ENCODE measurements at regions not wholly inside any gene's neighbourhood (a gene's known extent, or its start where the extent isn't known, plus 50 kb on each side); places are given as distances from the start of the nearest gene placed in this dataset.

DNA sequence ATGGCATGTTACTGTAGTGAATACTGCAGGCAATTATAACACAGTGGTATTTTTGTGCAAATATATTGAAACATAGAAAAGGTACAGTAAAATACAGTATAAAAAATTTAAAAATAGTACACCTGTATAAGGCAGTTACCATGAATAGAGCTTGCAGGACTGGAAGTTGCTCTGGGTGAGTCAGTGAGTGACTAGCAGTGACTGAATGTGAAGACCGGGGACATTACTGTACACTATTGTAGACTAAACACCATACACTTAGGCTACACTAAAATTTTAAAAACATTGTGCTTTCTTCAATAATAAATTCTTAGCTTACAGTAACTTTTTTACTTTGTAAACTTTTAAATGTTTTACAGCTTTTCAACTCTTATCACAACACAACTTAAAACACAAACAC is 181.7 kb downstream of the GALC start:
- H3K4me1 Mint-ChIP-seq (ENCODE audit: low read depth): no peaks in the 10 kb centered on the region
- ChIA-PET POLR2A (no interaction called here), CTCF (interaction anchor here (1.1 kb wide), 1 partner anchor 85 kb away, joined by 4 read pairs; no protein-coding TSS in a partner anchor)

GRCh38 chr14:87810711-87811110 is 182.3 kb downstream of the GALC start:
- ChIA-PET POLR2A (no interaction called here), CTCF (no interaction called here)
- Mint-ChIP-seq H3K4me1 (ENCODE audit: low read depth) (no peaks in the 10 kb centered on the region), H3K27ac (no peak overlapping the region), H3K27me3 (no peaks in the 10 kb centered on the region), H3K36me3 (no peaks in the 10 kb centered on the region), H3K9me3 (no peaks in the 10 kb centered on the region), H3K4me3 (no peak overlapping the region)
- intact Hi-C loops (cut with micrococcal nuclease): no loop called here
- DNase-seq: peak; percentile 9

More for the DNA sequence above, 181.7 kb downstream of the GALC start:
- H3K4me3 Mint-ChIP-seq: no peak overlapping the region
- no peaks in the 10 kb centered on the region for H3K27me3 Mint-ChIP-seq
- intact Hi-C loops (cut with micrococcal nuclease): no loop called here
- H3K36me3 Mint-ChIP-seq: no peaks in the 10 kb centered on the region
- DNase-seq: no peak
- no peaks in the 10 kb centered on the region for H3K9me3 Mint-ChIP-seq
- no peak overlapping the region for H3K27ac Mint-ChIP-seq

DNA sequence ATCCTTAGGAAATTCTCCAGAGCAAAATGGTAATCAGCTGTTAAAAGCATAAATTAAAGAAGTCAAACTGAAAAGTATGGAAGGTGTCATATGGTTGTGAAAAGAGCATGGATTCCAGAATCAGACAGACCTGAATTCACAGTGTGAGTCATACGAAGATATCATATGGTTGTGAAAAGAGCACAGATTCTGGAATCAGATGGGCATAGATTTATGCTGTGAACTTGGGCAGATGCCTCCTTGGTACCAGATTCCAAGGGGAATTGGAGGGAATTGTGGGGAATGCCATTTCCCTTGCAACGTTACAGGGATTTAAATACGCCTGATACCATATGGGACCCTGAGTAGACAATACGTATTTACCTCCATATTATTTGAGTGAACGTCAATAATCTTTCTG is 183.7 kb downstream of the GALC start:
- H3K27me3 Mint-ChIP-seq: no peaks in the 10 kb centered on the region
- peaks cover 3% of the 10 kb centered on the region for H3K4me1 Mint-ChIP-seq (ENCODE audit: low read depth)
- intact Hi-C loops (cut with micrococcal nuclease): loop anchor here (10.0 kb wide), 1 partner anchor 356 kb away; no protein-coding TSS in a partner anchor
- no peaks in the 10 kb centered on the region for H3K36me3 Mint-ChIP-seq
- ChIA-PET CTCF (no interaction called here), POLR2A (no interaction called here)
- no peak for DNase-seq
- no peaks in the 10 kb centered on the region for H3K9me3 Mint-ChIP-seq
- H3K4me3 Mint-ChIP-seq: no peak overlapping the region
- H3K27ac Mint-ChIP-seq: no peak overlapping the region

DNA sequence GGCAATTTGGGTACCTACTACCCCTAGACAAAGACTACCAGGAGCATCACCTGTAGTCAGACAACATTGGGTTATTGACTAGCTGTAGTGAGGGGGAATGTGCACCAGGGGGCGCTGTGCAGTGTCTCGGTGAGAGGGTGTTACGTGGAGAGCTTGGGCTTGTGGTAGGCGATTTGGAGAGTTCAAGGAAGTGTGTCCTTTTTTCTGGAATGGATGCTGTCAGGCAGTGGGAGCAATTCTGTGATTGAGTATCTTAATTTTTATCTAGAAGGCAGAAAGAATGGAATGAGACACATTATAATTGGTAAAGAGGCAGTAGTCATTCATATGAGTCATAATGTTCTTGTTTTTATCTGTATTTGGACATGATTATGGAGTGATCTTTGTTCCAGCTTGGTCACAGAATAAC is 187.7 kb downstream of the GALC start:
- Mint-ChIP-seq H3K9me3 (no peaks in the 10 kb centered on the region), H3K4me1 (ENCODE audit: low read depth) (peaks cover 3% of the 10 kb centered on the region), H3K27ac (no peak overlapping the region), H3K4me3 (no peak overlapping the region), H3K27me3 (no peaks in the 10 kb centered on the region), H3K36me3 (no peaks in the 10 kb centered on the region)
- ChIA-PET POLR2A (no interaction called here), CTCF (interaction anchor here (0.9 to 6.0 kb wide), 19 partner anchors 10 to 364 kb away, joined by 3 to 105 read pairs (median 6); no protein-coding TSS in a partner anchor)
- DNase-seq: peak; percentile 72
- intact Hi-C loops (cut with micrococcal nuclease): loop anchor here (1.0 to 10.0 kb wide), 3 partner anchors 87 to 359 kb away; no protein-coding TSS in a partner anchor

DNA sequence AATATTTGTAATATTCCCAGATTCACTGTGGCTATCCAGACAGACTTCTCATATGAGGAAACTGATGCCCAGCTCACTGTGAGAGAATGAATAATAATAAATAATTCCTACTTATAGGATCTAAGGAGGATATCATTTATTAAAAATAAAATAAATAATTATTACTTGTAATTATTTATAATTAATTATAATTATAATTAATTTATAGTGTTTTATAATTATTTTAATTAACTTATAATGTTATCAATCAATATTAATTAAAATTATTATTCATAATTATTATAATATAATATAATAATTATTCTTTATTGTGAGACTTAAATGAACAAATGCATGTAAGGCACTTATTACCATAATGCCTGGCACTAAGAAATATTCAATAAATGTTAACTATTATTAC is 192.8 kb downstream of the GALC start:
- ChIA-PET CTCF (interaction anchor here (1.0 kb wide), 1 partner anchor 73 kb away, joined by 3 read pairs; no protein-coding TSS in a partner anchor), POLR2A (no interaction called here)

GRCh38 chr14:87799400-87799799 is 193.6 kb downstream of the GALC start:
- Mint-ChIP-seq H3K27me3 (no peaks in the 10 kb centered on the region), H3K27ac (no peak overlapping the region), H3K4me1 (ENCODE audit: low read depth) (no peaks in the 10 kb centered on the region), H3K4me3 (no peak overlapping the region), H3K9me3 (no peaks in the 10 kb centered on the region), H3K36me3 (no peaks in the 10 kb centered on the region)
- ChIA-PET CTCF (interaction anchor here (0.5 kb wide), 1 partner anchor 755 kb away, joined by 3 read pairs; no protein-coding TSS in a partner anchor), POLR2A (no interaction called here)
- DNase-seq: no peak
- intact Hi-C loops (cut with micrococcal nuclease): no loop called here

More for the DNA sequence above, 192.8 kb downstream of the GALC start:
- Mint-ChIP-seq H3K4me3 (no peak overlapping the region), H3K27ac (no peak overlapping the region), H3K36me3 (no peaks in the 10 kb centered on the region), H3K9me3 (no peaks in the 10 kb centered on the region), H3K27me3 (no peaks in the 10 kb centered on the region), H3K4me1 (ENCODE audit: low read depth) (peaks cover under 1% of the 10 kb centered on the region)
- DNase-seq: no peak
- intact Hi-C loops (cut with micrococcal nuclease): loop anchor here (10.0 kb wide), 1 partner anchor 365 kb away; no protein-coding TSS in a partner anchor

DNA sequence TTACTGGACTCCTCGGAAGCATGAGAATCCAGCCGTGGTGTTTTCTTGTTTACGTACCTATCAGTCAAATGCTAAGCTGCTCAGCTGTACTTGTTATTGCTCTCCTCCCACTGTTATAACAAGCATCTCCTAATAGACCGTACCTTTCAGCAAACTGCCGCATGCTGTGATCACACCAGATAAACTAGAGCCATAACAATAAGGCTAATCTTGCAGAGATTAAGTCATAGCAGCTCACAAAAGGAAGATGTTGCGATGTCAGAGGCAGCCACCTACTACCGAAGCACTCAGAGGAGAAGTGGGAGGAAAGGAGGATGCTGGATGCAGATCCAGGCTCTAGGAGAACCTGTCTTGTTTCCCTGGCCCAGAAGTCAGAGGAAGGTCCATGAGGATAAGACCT is 196.0 kb downstream of the GALC start:
- H3K36me3 Mint-ChIP-seq: no peaks in the 10 kb centered on the region
- intact Hi-C loops (cut with micrococcal nuclease): no loop called here
- ChIA-PET CTCF (no interaction called here), POLR2A (no interaction called here)
- H3K27me3 Mint-ChIP-seq: no peaks in the 10 kb centered on the region
- H3K9me3 Mint-ChIP-seq: no peaks in the 10 kb centered on the region
- no peaks in the 10 kb centered on the region for H3K4me1 Mint-ChIP-seq (ENCODE audit: low read depth)
- no peak for DNase-seq
- H3K4me3 Mint-ChIP-seq: no peak overlapping the region
- H3K27ac Mint-ChIP-seq: no peak overlapping the region

DNA sequence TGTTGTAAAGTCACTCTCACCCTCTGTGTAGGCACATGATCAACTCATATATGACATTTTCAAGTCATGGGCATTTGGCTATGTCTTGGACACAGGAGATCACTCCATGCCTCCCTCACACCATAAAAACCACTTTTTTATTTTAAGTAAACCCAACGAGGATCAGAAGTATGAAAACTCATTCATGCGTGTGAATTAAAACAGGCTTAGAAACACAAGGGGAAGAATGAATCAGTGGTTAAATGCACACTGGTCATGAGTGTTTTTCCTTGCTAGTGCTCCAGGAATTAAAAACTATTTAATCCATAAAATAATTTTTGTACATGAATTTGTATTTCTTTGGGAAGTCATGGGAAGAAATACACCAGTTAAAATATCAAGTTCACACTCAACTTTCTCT is 198.4 kb downstream of the GALC start:
- DNase-seq: no peak
- no peaks in the 10 kb centered on the region for H3K36me3 Mint-ChIP-seq
- ChIA-PET CTCF (interaction anchor here (1.7 kb wide), 1 partner anchor 11 kb away, joined by 10 read pairs; no protein-coding TSS in a partner anchor), POLR2A (no interaction called here)
- no peaks in the 10 kb centered on the region for H3K27me3 Mint-ChIP-seq
- no peak overlapping the region for H3K27ac Mint-ChIP-seq
- intact Hi-C loops (cut with micrococcal nuclease): no loop called here
- no peaks in the 10 kb centered on the region for H3K9me3 Mint-ChIP-seq
- no peak overlapping the region for H3K4me3 Mint-ChIP-seq
- H3K4me1 Mint-ChIP-seq (ENCODE audit: low read depth): no peaks in the 10 kb centered on the region

- ChIA-PET CTCF (no interaction called here), POLR2A (no interaction called here)
- H3K36me3 Mint-ChIP-seq: no peaks in the 10 kb centered on the region
- no peak for DNase-seq
- H3K27me3 Mint-ChIP-seq: peaks cover 2% of the 10 kb centered on the region
- intact Hi-C loops (cut with micrococcal nuclease): no loop called here
- no peaks in the 10 kb centered on the region for H3K4me1 Mint-ChIP-seq (ENCODE audit: low read depth)
- H3K9me3 Mint-ChIP-seq: peaks cover 4% of the 10 kb centered on the region
- H3K27ac Mint-ChIP-seq: no peak overlapping the region
- no peak overlapping the region for H3K4me3 Mint-ChIP-seq
Observed at GRCh38 chr14:87785897-87786296, 207.1 kb downstream of the GALC start.

GRCh38 chr14:87784386-87784785 is 208.6 kb downstream of the GALC start:
- H3K27ac Mint-ChIP-seq: no peak overlapping the region
- H3K27me3 Mint-ChIP-seq: peaks cover 2% of the 10 kb centered on the region
- no peaks in the 10 kb centered on the region for H3K4me1 Mint-ChIP-seq (ENCODE audit: low read depth)
- DNase-seq: no peak
- H3K9me3 Mint-ChIP-seq: peaks cover 4% of the 10 kb centered on the region
- intact Hi-C loops (cut with micrococcal nuclease): no loop called here
- POLR2A ChIA-PET: no interaction called here
- no peaks in the 10 kb centered on the region for H3K36me3 Mint-ChIP-seq
- CTCF ChIA-PET: interaction anchor here (0.6 to 2.5 kb wide), 2 partner anchors 21 to 385 kb away, joined by 3 to 11 read pairs; no protein-coding TSS in a partner anchor
- no peak overlapping the region for H3K4me3 Mint-ChIP-seq

GRCh38 chr14:87783071-87783470 is 209.9 kb downstream of the GALC start:
- H3K27ac Mint-ChIP-seq: no peak overlapping the region
- intact Hi-C loops (cut with micrococcal nuclease): no loop called here
- peaks cover 2% of the 10 kb centered on the region for H3K27me3 Mint-ChIP-seq
- no peaks in the 10 kb centered on the region for H3K4me1 Mint-ChIP-seq (ENCODE audit: low read depth)
- no peaks in the 10 kb centered on the region for H3K36me3 Mint-ChIP-seq
- ChIA-PET CTCF (interaction anchor here (0.9 to 2.5 kb wide), 3 partner anchors 22 to 37 kb away, joined by 3 to 11 read pairs (median 3); no protein-coding TSS in a partner anchor), POLR2A (no interaction called here)
- no peak for DNase-seq
- peaks cover 4% of the 10 kb centered on the region for H3K9me3 Mint-ChIP-seq
- no peak overlapping the region for H3K4me3 Mint-ChIP-seq

GRCh38 chr14:87772854-87773253 is 220.1 kb downstream of the GALC start:
- H3K4me1 Mint-ChIP-seq (ENCODE audit: low read depth): no peaks in the 10 kb centered on the region
- H3K27me3 Mint-ChIP-seq: no peaks in the 10 kb centered on the region
- POLR2A ChIA-PET: no interaction called here
- H3K27ac Mint-ChIP-seq: no peak overlapping the region
- no peak overlapping the region for H3K4me3 Mint-ChIP-seq
- DNase-seq: no peak
- intact Hi-C loops (cut with micrococcal nuclease): no loop called here
- no peaks in the 10 kb centered on the region for H3K36me3 Mint-ChIP-seq
- H3K9me3 Mint-ChIP-seq: peaks cover 3% of the 10 kb centered on the region
- CTCF ChIA-PET: no interaction called here

DNA sequence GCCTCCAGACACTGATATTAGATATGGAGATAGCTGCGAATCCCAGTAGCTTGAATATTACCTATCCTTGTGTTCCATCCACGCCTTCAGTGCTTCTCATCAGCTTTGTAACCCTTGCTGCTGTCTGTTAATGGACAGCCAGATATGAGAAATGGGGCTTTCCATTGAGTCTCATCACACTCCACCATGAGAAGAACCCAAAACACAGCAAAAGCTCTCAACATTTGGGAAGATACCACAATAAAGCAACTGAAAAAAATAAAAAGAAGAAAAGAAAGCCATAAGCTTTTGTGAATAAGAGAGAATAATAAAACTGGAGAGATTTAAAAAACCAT is 225.4 kb downstream of the GALC start:
- Mint-ChIP-seq H3K4me3 (no peak overlapping the region), H3K4me1 (ENCODE audit: low read depth) (no peaks in the 10 kb centered on the region), H3K36me3 (no peaks in the 10 kb centered on the region), H3K9me3 (peaks cover 12% of the 10 kb centered on the region), H3K27ac (no peak overlapping the region), H3K27me3 (no peaks in the 10 kb centered on the region)
- CTCF ChIA-PET: no interaction called here
- POLR2A ChIA-PET: no interaction called here
- intact Hi-C loops (cut with micrococcal nuclease): no loop called here
- no peak for DNase-seq
